CD14-positive monocyte (primary cell): ENCODE measurements at regions not wholly inside any gene's neighbourhood (a gene's known extent, or its start where the extent isn't known, plus 50 kb on each side); places are given as distances from the start of the nearest gene placed in this dataset.
A peak's percentile ranks its signal among the peaks of the same experiment; 100 is the strongest.

ENCODE experiments used
- DNase-seq, 3 donors: peaks; one replicate each; pipeline ENCODE4 v3.0.0-alpha.2; 2011 to 2022
- H2AFZ ChIP-seq: 2 replicates; pipeline ENCODE4 v1.6.0; 2012; ENCODE audit warnings: mild to moderate bottlenecking, low read depth, low read length, inconsistent platforms; ENCODE audit not compliant: insufficient read depth, poor library complexity, severe bottlenecking
- H3K27ac ChIP-seq, 2 donors: 1 replicate in 1 of 2; 2 replicates in 1 of 2; pipeline ENCODE4 v1.5.1; 2012 to 2013; ENCODE audit warnings: low read length in 2 of 2, control low read depth in 1 of 2, inconsistent platforms in 1 of 2, low read depth in 1 of 2, mild to moderate bottlenecking in 1 of 2
- H3K27me3 ChIP-seq, 2 donors: one replicate each; pipeline versions ENCODE4 v1.6.0 to v1.6.1; 2011 to 2013; ENCODE audit warnings: low read length in 2 of 2; ENCODE audit not compliant: control insufficient read depth in 2 of 2, insufficient read depth in 2 of 2
- H3K36me3 ChIP-seq, 2 donors: replicated peaks in 1 of 2; 1 replicate in 1 of 2; 2 replicates in 1 of 2; pipeline versions ENCODE4 v1.5.1 to v1.6.1; 2012 to 2013; ENCODE audit warnings: low read length in 2 of 2, control low read depth in 1 of 2, inconsistent platforms in 1 of 2, mild to moderate bottlenecking in 1 of 2; ENCODE audit not compliant: insufficient read depth in 2 of 2, control insufficient read depth in 1 of 2
- H3K4me1 ChIP-seq, 2 donors: 1 replicate in 1 of 2; 2 replicates in 1 of 2; pipeline versions ENCODE4 v1.5.1 to v1.6.1; 2012 to 2013; ENCODE audit warnings: low read length in 2 of 2, control low read depth in 1 of 2, inconsistent platforms in 1 of 2, mild to moderate bottlenecking in 1 of 2, moderate library complexity in 1 of 2; ENCODE audit not compliant: insufficient read depth in 2 of 2, control insufficient read depth in 1 of 2
- H3K4me2 ChIP-seq: replicated peaks from 2 replicates; pipeline ENCODE3; 2012; ENCODE audit warnings: low read length, moderate library complexity, mild to moderate bottlenecking; ENCODE audit not compliant: poor library complexity, severe bottlenecking; ENCODE audit errors: extremely low read depth
- H3K4me3 ChIP-seq, 3 experiments: fragments of 200-600 bp in 1 of 3; sonication (generic) in 1 of 3; replicated peaks in 1 of 3; 1 replicate in 2 of 3; 2 replicates in 1 of 3; pipeline ENCODE4 v1.5.1; 2011 to 2013; ENCODE audit warnings: low read length in 3 of 3, mild to moderate bottlenecking in 3 of 3, control low read depth in 2 of 3, low read depth in 2 of 3, inconsistent platforms in 1 of 3, moderate library complexity in 1 of 3
- H3K79me2 ChIP-seq: 2 replicates; pipeline ENCODE4 v1.6.0; 2012; ENCODE audit warnings: mild to moderate bottlenecking, control low read depth, inconsistent platforms, low read length, moderate library complexity; ENCODE audit not compliant: insufficient read depth
- H3K9ac ChIP-seq: 2 replicates; pipeline ENCODE4 v1.6.0; 2017; ENCODE audit warnings: low read length, mild to moderate bottlenecking; ENCODE audit not compliant: insufficient read depth, poor library complexity, severe bottlenecking
- H3K9me3 ChIP-seq, 2 donors: replicated peaks in 1 of 2; 1 replicate in 1 of 2; 2 replicates in 1 of 2; pipeline versions ENCODE4 v1.5.1 to v1.6.1; 2012 to 2013; ENCODE audit warnings: low read length in 2 of 2, control low read depth in 1 of 2; ENCODE audit not compliant: control insufficient read depth in 1 of 2, insufficient read depth in 1 of 2
- H4K20me1 ChIP-seq: 2 replicates; pipeline ENCODE4 v1.6.0; 2012; ENCODE audit warnings: mild to moderate bottlenecking, low read length, control low read depth, moderate library complexity; ENCODE audit not compliant: insufficient read depth
- H3K27ac Mint-ChIP-seq, 7 donors: one replicate each; pipeline ENCODE4 v1.8.0; 2020; ENCODE audit warnings: mild to moderate bottlenecking in 7 of 7, mixed read lengths in 7 of 7, moderate library complexity in 6 of 7, inconsistent platforms in 2 of 7
- H3K27me3 Mint-ChIP-seq, 3 donors: one replicate each; pipeline ENCODE4 v1.8.0; 2021 to 2022; ENCODE audit warnings: low read depth in 3 of 3, mild to moderate bottlenecking in 3 of 3, mixed read lengths in 3 of 3, moderate library complexity in 3 of 3, inconsistent platforms in 1 of 3
- H3K36me3 Mint-ChIP-seq, 2 donors: one replicate each; pipeline ENCODE4 v1.8.0; 2020; ENCODE audit warnings: mixed read lengths in 2 of 2, inconsistent platforms in 1 of 2, mild to moderate bottlenecking in 1 of 2
- H3K4me1 Mint-ChIP-seq: one replicate; pipeline ENCODE4 v1.8.0; 2020; ENCODE audit warnings: mild to moderate bottlenecking, mixed read lengths
- H3K4me3 Mint-ChIP-seq, 2 donors: one replicate each; pipeline ENCODE4 v1.8.0; 2020; ENCODE audit warnings: mild to moderate bottlenecking in 2 of 2, mixed read lengths in 2 of 2, moderate library complexity in 1 of 2
- H3K9me3 Mint-ChIP-seq, 7 donors: one replicate each; pipeline ENCODE4 v1.8.0; 2020 to 2022; ENCODE audit warnings: mixed read lengths in 7 of 7, mild to moderate bottlenecking in 6 of 7, moderate library complexity in 6 of 7, inconsistent platforms in 2 of 7
- CTCF ChIP-seq: fragments of 200-600 bp; IDR thresholded peaks from one replicate; pipeline ENCODE4 v1.8.0; 2022; ENCODE audit warnings: antibody characterized with exemption, mild to moderate bottlenecking
- WGBS: methylation state at CpG from one replicate; pipeline ENCODE4 v1.1.5; 2013; ENCODE audit warnings: missing lambda C conversion rate; ENCODE audit not compliant: insufficient coverage; 5-methylcytosine and 5-hydroxymethylcytosine counted together
- intact Hi-C, 2 donors: fragments of 100-400 bp; cut with micrococcal nuclease; formaldehyde crosslinking; loops; one replicate each; pipeline versions ENCODE4 v1.15.0 to v1.15.1; 2023

- no peaks in the 10 kb centered on the region for H4K20me1 ChIP-seq
- H3K27ac ChIP-seq, result no peak overlapping the region
- H3K79me2 ChIP-seq, result no peaks in the 10 kb centered on the region
- H3K4me1 ChIP-seq, result no peaks in the 10 kb centered on the region
- H3K36me3 ChIP-seq, result no peaks in the 10 kb centered on the region
- no peaks in the 10 kb centered on the region for H3K4me1 Mint-ChIP-seq
- H3K4me3 Mint-ChIP-seq, result no peak overlapping the region
- WGBS, result 17% methylated on average over 1 of the region's 4 CpGs
- H3K27me3 ChIP-seq, result peaks cover 23 to 38% of the 10 kb centered on the region in 2 donors
- no peaks in the 10 kb centered on the region for H3K9me3 ChIP-seq
- H3K36me3 Mint-ChIP-seq, result no peaks in the 10 kb centered on the region
- H3K27ac Mint-ChIP-seq, result no peak overlapping the region
- peaks cover 7 to 23% (median 22%) of the 10 kb centered on the region in 3 donors for H3K27me3 Mint-ChIP-seq
- peak in 2 of 3 donors; percentile 2 to 9 for DNase-seq
- no peak overlapping the region for H3K4me2 ChIP-seq
- intact Hi-C loops, result no loop called here
- TF ChIP-seq CTCF, result peak; percentile 78
- no peak overlapping the region for H3K9ac ChIP-seq
- H3K4me3 ChIP-seq, result no peak overlapping the region
- no peak overlapping the region for H2AFZ ChIP-seq
- peaks cover 0 to 1% (median 0%) of the 10 kb centered on the region in 7 donors for H3K9me3 Mint-ChIP-seq
These were observed 214.6 kb downstream of the TRIB2 start for GRCh38 chr2:12931186-12931844.

DNA sequence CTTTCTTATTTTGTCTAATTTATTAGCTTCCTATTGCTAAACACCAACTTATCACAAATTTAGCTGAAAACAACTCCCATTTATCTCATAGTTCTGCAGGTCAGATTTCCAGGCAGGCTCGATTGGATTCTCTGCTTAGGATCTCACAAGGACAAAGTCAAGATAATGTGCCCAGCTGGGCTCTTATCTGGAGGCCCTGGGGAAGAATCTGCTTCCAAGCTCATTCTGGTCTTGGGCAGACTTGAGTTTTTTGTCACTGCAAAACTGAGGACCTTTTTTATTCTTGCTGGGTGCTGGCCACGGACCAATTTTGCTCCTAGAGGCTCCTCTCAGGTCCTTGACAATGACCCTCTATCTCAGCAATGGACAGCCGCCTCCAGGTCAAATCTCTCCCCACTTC, 215.5 kb downstream of the TRIB2 start:
- no peaks in the 10 kb centered on the region for H3K9me3 Mint-ChIP-seq
- intact Hi-C loops, result no loop called here
- H3K27ac Mint-ChIP-seq, result peak overlapping the region in 1 of 7 donors; percentile 46
- H3K4me1 Mint-ChIP-seq, result no peaks in the 10 kb centered on the region
- H3K4me3 Mint-ChIP-seq, result no peak overlapping the region
- no peaks in the 10 kb centered on the region for H3K4me1 ChIP-seq
- H2AFZ ChIP-seq, result no peak overlapping the region
- no peak for DNase-seq
- no peaks in the 10 kb centered on the region for H3K9me3 ChIP-seq
- H3K9ac ChIP-seq, result no peak overlapping the region
- peaks cover 7 to 23% (median 22%) of the 10 kb centered on the region in 3 donors for H3K27me3 Mint-ChIP-seq
- H3K27ac ChIP-seq, result no peak overlapping the region
- H3K4me2 ChIP-seq, result no peak overlapping the region
- H3K36me3 ChIP-seq, result no peaks in the 10 kb centered on the region
- peaks cover 23 to 38% of the 10 kb centered on the region in 2 donors for H3K27me3 ChIP-seq
- H3K79me2 ChIP-seq, result no peaks in the 10 kb centered on the region
- WGBS, result 78% methylated on average over 3 of the region's 3 CpGs
- no peaks in the 10 kb centered on the region for H3K36me3 Mint-ChIP-seq
- TF ChIP-seq CTCF, result no peak
- H3K4me3 ChIP-seq, result no peak overlapping the region
- H4K20me1 ChIP-seq, result no peaks in the 10 kb centered on the region
